PC-9 (cell line): ENCODE measurements at regions not wholly inside any gene's neighbourhood (a gene's known extent, or its start where the extent isn't known, plus 50 kb on each side); places are given as distances from the start of the nearest gene placed in this dataset.

Source experiments
- BruUV-seq: library from RNA; stranded (reverse); fragments of 400-500 nt; replicated peaks from 2 replicates; lab custom pipeline; 2021; lab: Mats Ljungman, UMichigan
- CTCF ChIA-PET: fragments of 300-600 bp; sonication (Branson Sonifier 250); formaldehyde crosslinking; loops from one replicate; lab custom pipeline; 2022; ENCODE audit warnings: antibody characterized with exemption; lab: Charles Lee
- POLR2A ChIA-PET: fragments of 300-600 bp; sonication (Branson Sonifier 250); formaldehyde crosslinking; loops from one replicate; lab custom pipeline; 2022; ENCODE audit warnings: antibody characterized with exemption; ENCODE audit not compliant: unreplicated experiment; lab: Charles Lee
- DNase-seq, 2 experiments: peaks; one replicate each; pipeline versions ENCODE4 v3.0.0 to v3.0.0-alpha.2; 2015 to 2022; ENCODE audit warnings: mixed read lengths in 1 of 2
- H2AFZ ChIP-seq: fragments of 200-600 bp; sonication (generic); 2 replicates; pipeline ENCODE4 v1.8.1; 2017; ENCODE audit warnings: antibody characterized with exemption
- H3F3A ChIP-seq: fragments of 200-600 bp; sonication (generic); 2 replicates; pipeline ENCODE4 v1.8.1; 2017; ENCODE audit warnings: antibody characterized with exemption, mild to moderate bottlenecking, low read depth; ENCODE audit not compliant: insufficient read depth
- H3K27ac ChIP-seq: fragments of 200-600 bp; sonication (generic); 2 replicates; pipeline ENCODE4 v1.6.1; 2016; ENCODE audit warnings: mixed run types
- H3K27me3 ChIP-seq: fragments of 200-600 bp; sonication (generic); 2 replicates; pipeline ENCODE4 v1.6.1; 2016; ENCODE audit warnings: low read depth, mixed run types; ENCODE audit not compliant: insufficient read depth
- H3K36me3 ChIP-seq: fragments of 200-600 bp; sonication (generic); 2 replicates; pipeline ENCODE4 v1.6.1; 2016; ENCODE audit warnings: low read depth, mixed run types
- H3K4me1 ChIP-seq: fragments of 200-600 bp; sonication (generic); replicated peaks from 2 replicates; pipeline ENCODE4 v1.6.1; 2016; ENCODE audit warnings: mixed run types; ENCODE audit not compliant: insufficient read depth
- H3K4me2 ChIP-seq: fragments of 200-600 bp; sonication (generic); 2 replicates; pipeline ENCODE4 v1.6.1; 2017; ENCODE audit warnings: mixed run types
- H3K4me3 ChIP-seq: fragments of 200-600 bp; sonication (generic); 2 replicates; pipeline ENCODE4 v1.6.1; 2016; ENCODE audit warnings: mixed run types
- H3K79me2 ChIP-seq: fragments of 200-600 bp; sonication (generic); 2 replicates; pipeline ENCODE4 v1.6.1; 2017; ENCODE audit warnings: low read depth, mixed run types
- H3K9me2 ChIP-seq: fragments of 200-600 bp; sonication (generic); 2 replicates; pipeline ENCODE4 v1.8.1; 2017; ENCODE audit warnings: mild to moderate bottlenecking; ENCODE audit not compliant: insufficient read depth
- H3K9me3 ChIP-seq: fragments of 200-600 bp; sonication (generic); 2 replicates; pipeline ENCODE4 v1.8.1; 2016; ENCODE audit warnings: low read depth; ENCODE audit not compliant: insufficient read depth
- H4K20me1 ChIP-seq: fragments of 200-600 bp; sonication (generic); 2 replicates; pipeline ENCODE4 v1.8.1; 2017; ENCODE audit not compliant: insufficient read depth
- CTCF ChIP-seq: fragments of 200-600 bp; sonication (generic); conservative IDR thresholded peaks from 2 replicates; pipeline ENCODE4 v1.6.1; 2017; ENCODE audit warnings: mixed run types, antibody characterized with exemption, mild to moderate bottlenecking, moderate library complexity
- EZH2 ChIP-seq: fragments of 200-600 bp; sonication (generic); IDR thresholded peaks from 2 replicates; pipeline ENCODE4 v1.8.0; 2017; ENCODE audit warnings: antibody characterized with exemption, low read depth
- intact Hi-C: fragments of 100-400 bp; cut with micrococcal nuclease; formaldehyde crosslinking; loops from one replicate; pipeline ENCODE4 v1.10.0; 2022; ENCODE audit not compliant: unreplicated experiment

GRCh38 chr4:97159625-97160024, 983.7 kb downstream of the STPG2 start:
- TF ChIP-seq EZH2, result no peak
- POLR2A ChIA-PET, result no interaction called here
- DNase-seq, result no peak

GRCh38 chr4:97185233-97185632, 958.0 kb downstream of the STPG2 start:
- no peaks in the 10 kb centered on the region for H3K79me2 ChIP-seq
- no peak overlapping the region for H3K27ac ChIP-seq
- H3K27me3 ChIP-seq, result no peaks in the 10 kb centered on the region
- no peak overlapping the region for H3K4me3 ChIP-seq
- no peaks in the 10 kb centered on the region for H3K9me3 ChIP-seq
- BruUV-seq, result no TSS peak
- H3K4me1 ChIP-seq, result no peaks in the 10 kb centered on the region
- no peak overlapping the region for H2AFZ ChIP-seq
- TF ChIP-seq EZH2, result no peak
- no peak for TF ChIP-seq CTCF
- POLR2A ChIA-PET, result no interaction called here
- H3K9me2 ChIP-seq, result no peaks in the 10 kb centered on the region
- H4K20me1 ChIP-seq, result no peaks in the 10 kb centered on the region
- CTCF ChIA-PET, result no interaction called here
- H3K4me2 ChIP-seq, result no peak overlapping the region
- no peak for DNase-seq
- no peaks in the 10 kb centered on the region for H3F3A ChIP-seq
- no peaks in the 10 kb centered on the region for H3K36me3 ChIP-seq
- intact Hi-C loops, result no loop called here

More at GRCh38 chr4:97159625-97160024, 983.7 kb downstream of the STPG2 start:
- Histone ChIP-seq H3K27me3 (no peaks in the 10 kb centered on the region), H3F3A (no peaks in the 10 kb centered on the region), H3K4me3 (no peak overlapping the region), H2AFZ (no peak overlapping the region), H3K9me3 (no peaks in the 10 kb centered on the region), H3K4me1 (no peaks in the 10 kb centered on the region), H3K36me3 (no peaks in the 10 kb centered on the region), H3K79me2 (no peaks in the 10 kb centered on the region), H4K20me1 (no peaks in the 10 kb centered on the region), H3K4me2 (no peak overlapping the region), H3K9me2 (no peaks in the 10 kb centered on the region), H3K27ac (no peak overlapping the region)
- no TSS peak for BruUV-seq
- CTCF ChIA-PET, result no interaction called here
- intact Hi-C loops, result no loop called here

- H3K4me2 ChIP-seq, result no peak overlapping the region
Observed at GRCh38 chr4:97197106-97197505, 946.2 kb downstream of the STPG2 start.

More at GRCh38 chr4:97197106-97197505, 946.2 kb downstream of the STPG2 start:
- H3K36me3 ChIP-seq, result no peaks in the 10 kb centered on the region
- H3K27ac ChIP-seq, result no peak overlapping the region
- BruUV-seq, result no TSS peak
- POLR2A ChIA-PET, result no interaction called here
- no peaks in the 10 kb centered on the region for H3F3A ChIP-seq
- CTCF ChIA-PET, result no interaction called here
- intact Hi-C loops, result no loop called here
- no peak overlapping the region for H3K4me3 ChIP-seq
- H3K79me2 ChIP-seq, result no peaks in the 10 kb centered on the region
- no peaks in the 10 kb centered on the region for H3K9me2 ChIP-seq
- no peaks in the 10 kb centered on the region for H3K27me3 ChIP-seq
- H3K9me3 ChIP-seq, result no peaks in the 10 kb centered on the region
- H4K20me1 ChIP-seq, result no peaks in the 10 kb centered on the region
- H3K4me1 ChIP-seq, result no peaks in the 10 kb centered on the region
- DNase-seq, result no peak
- TF ChIP-seq EZH2 (no peak), CTCF (no peak)
- no peak overlapping the region for H2AFZ ChIP-seq
